GM23338 (cell line): ENCODE measurements at regions not wholly inside any gene's neighbourhood (a gene's known extent, or its start where the extent isn't known, plus 50 kb on each side); places are given as distances from the start of the nearest gene placed in this dataset.

Experiments used
- ATAC-seq: fragments of 200-7000 bp; cut with Tn5 transposase; 3 replicates; pipeline ENCODE4 v1.9.1; 2020
- DNase-seq: peaks from one replicate; pipeline ENCODE4 v3.0.0-alpha.2; 2015; ENCODE audit warnings: low spot score
- H2AFZ ChIP-seq: fragments of 200-600 bp; sonication (generic); 2 replicates; pipeline ENCODE4 v1.8.0; 2016; ENCODE audit warnings: antibody characterized with exemption, mild to moderate bottlenecking, moderate library complexity
- H3F3A ChIP-seq: fragments of 200-600 bp; sonication (generic); replicated peaks from 2 replicates; pipeline ENCODE4 v1.8.0; 2017; ENCODE audit warnings: antibody characterized with exemption, mixed run types, low read depth
- H3K27ac ChIP-seq: fragments of 200-600 bp; sonication (generic); 2 replicates; pipeline ENCODE4 v1.6.1; 2016; ENCODE audit warnings: low read depth
- H3K27me3 ChIP-seq: fragments of 200-600 bp; sonication (generic); 2 replicates; pipeline ENCODE4 v1.8.0; 2016; ENCODE audit warnings: mild to moderate bottlenecking, mixed run types, moderate library complexity; ENCODE audit not compliant: insufficient read depth
- H3K36me3 ChIP-seq: fragments of 200-600 bp; sonication (generic); 2 replicates; pipeline ENCODE4 v1.8.0; 2016; ENCODE audit warnings: mild to moderate bottlenecking; ENCODE audit not compliant: insufficient read depth
- H3K4me1 ChIP-seq: fragments of 200-600 bp; sonication (generic); 2 replicates; pipeline ENCODE4 v1.8.0; 2016; ENCODE audit warnings: mild to moderate bottlenecking, moderate library complexity; ENCODE audit not compliant: insufficient read depth
- H3K4me2 ChIP-seq: fragments of 200-600 bp; sonication (generic); 2 replicates; pipeline ENCODE4 v1.7.1; 2017; ENCODE audit warnings: mixed run types
- H3K4me3 ChIP-seq: fragments of 200-600 bp; sonication (generic); 2 replicates; pipeline ENCODE4 v1.6.1; 2016; ENCODE audit warnings: mixed run types
- H3K79me2 ChIP-seq: fragments of 200-600 bp; sonication (generic); replicated peaks from 2 replicates; pipeline ENCODE4 v1.8.0; 2017; ENCODE audit warnings: mild to moderate bottlenecking; ENCODE audit not compliant: insufficient read depth
- H3K9me2 ChIP-seq: fragments of 200-600 bp; sonication (generic); 2 replicates; pipeline ENCODE4 v1.8.0; 2017; ENCODE audit not compliant: insufficient read depth
- H4K20me1 ChIP-seq: fragments of 200-600 bp; sonication (generic); replicated peaks from 2 replicates; pipeline ENCODE4 v1.8.0; 2017; ENCODE audit warnings: mild to moderate bottlenecking; ENCODE audit not compliant: insufficient read depth
- H3K27ac Mint-ChIP-seq: 2 replicates; pipeline ENCODE4 v1.8.0; 2020; ENCODE audit warnings: inconsistent platforms, mild to moderate bottlenecking, moderate library complexity, mixed read lengths
- H3K27me3 Mint-ChIP-seq: 3 replicates; pipeline ENCODE4 v1.8.0; 2022; ENCODE audit warnings: low read depth, mild to moderate bottlenecking, moderate library complexity, mixed read lengths, inconsistent platforms; ENCODE audit not compliant: insufficient read depth, poor library complexity
- H3K36me3 Mint-ChIP-seq: 3 replicates; pipeline ENCODE4 v1.8.0; 2021; ENCODE audit warnings: low read depth, mild to moderate bottlenecking, inconsistent platforms, moderate library complexity, mixed read lengths
- H3K4me1 Mint-ChIP-seq: 3 replicates; pipeline ENCODE4 v1.8.0; 2020; ENCODE audit warnings: mild to moderate bottlenecking, inconsistent platforms, mixed read lengths
- H3K4me3 Mint-ChIP-seq: 3 replicates; pipeline ENCODE4 v1.8.0; 2021; ENCODE audit warnings: moderate library complexity, mild to moderate bottlenecking, inconsistent platforms, mixed read lengths
- H3K9me3 Mint-ChIP-seq: 3 replicates; pipeline ENCODE4 v1.8.0; 2020; ENCODE audit warnings: moderate library complexity, mild to moderate bottlenecking, inconsistent platforms, mixed read lengths
- CREB1 ChIP-seq: fragments of 250-450 bp; sonication (Bioruptor Pico); IDR thresholded peaks from 2 replicates; pipeline ENCODE4 v1.5.0; 2020; ENCODE audit warnings: low read depth, mild to moderate bottlenecking, moderate library complexity
- EZH2phosphoT487 ChIP-seq: fragments of 200-600 bp; sonication (generic); IDR thresholded peaks from one replicate; pipeline ENCODE4 v1.8.1; 2018; ENCODE audit warnings: antibody characterized with exemption; ENCODE audit not compliant: unreplicated experiment
- JUNB ChIP-seq: IDR thresholded peaks from one replicate; pipeline ENCODE4 v1.6.1; 2016; ENCODE audit warnings: antibody characterized with exemption; ENCODE audit not compliant: unreplicated experiment
- NANOG ChIP-seq: IDR thresholded peaks from 2 replicates; pipeline ENCODE4 v1.6.1; 2016; ENCODE audit warnings: antibody characterized with exemption, borderline replicate concordance
- REST ChIP-seq: IDR thresholded peaks from one replicate; pipeline ENCODE4 v1.6.1; 2018; ENCODE audit warnings: antibody characterized with exemption; ENCODE audit not compliant: unreplicated experiment
- STAT1 ChIP-seq: IDR thresholded peaks from one replicate; pipeline ENCODE4 v1.6.1; 2016; ENCODE audit warnings: antibody characterized with exemption; ENCODE audit not compliant: unreplicated experiment
- ZNF331 ChIP-seq: fragments of 250-450 bp; sonication (Bioruptor Pico); IDR thresholded peaks from 2 replicates; pipeline ENCODE4 v1.5.0; 2020; ENCODE audit warnings: low read depth, mild to moderate bottlenecking, moderate library complexity
- TF ChIP-seq, protein P1 (sequence below), 2 experiments: fragments of 200-600 bp in 1 of 2; sonication (generic) in 1 of 2; conservative IDR thresholded peaks; 2 replicates each; pipeline versions ENCODE4 v1.5.1 to v1.6.1; 2016 to 2017; ENCODE audit warnings: antibody characterized with exemption in 2 of 2, low read depth in 2 of 2, mild to moderate bottlenecking in 2 of 2, moderate library complexity in 1 of 2
- TF ChIP-seq, protein P2 (sequence below): IDR thresholded peaks from 2 replicates; pipeline ENCODE4 v1.6.1; 2016; ENCODE audit warnings: antibody characterized with exemption

DNA sequence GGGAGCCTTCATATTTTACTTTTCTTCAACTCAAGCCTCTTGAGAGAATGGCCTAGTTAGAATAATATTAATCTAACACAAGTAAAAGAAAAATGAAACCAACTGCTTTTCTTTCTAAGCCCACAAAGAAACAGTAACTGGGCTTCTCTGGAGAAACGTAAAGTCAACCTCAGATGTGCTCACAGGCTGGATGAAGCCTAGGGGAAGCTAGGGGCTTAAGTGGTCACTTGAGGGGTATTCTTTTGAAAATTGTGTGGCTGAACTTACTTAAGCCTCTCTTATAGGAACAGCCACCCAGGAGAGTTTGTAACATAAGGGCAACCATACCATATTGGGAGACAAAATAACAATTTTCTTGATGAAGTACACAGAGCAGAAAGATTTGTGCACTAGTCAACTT, 279.0 kb downstream of the SPRY1 start (continued):
- no peak for TF ChIP-seq REST

DNA sequence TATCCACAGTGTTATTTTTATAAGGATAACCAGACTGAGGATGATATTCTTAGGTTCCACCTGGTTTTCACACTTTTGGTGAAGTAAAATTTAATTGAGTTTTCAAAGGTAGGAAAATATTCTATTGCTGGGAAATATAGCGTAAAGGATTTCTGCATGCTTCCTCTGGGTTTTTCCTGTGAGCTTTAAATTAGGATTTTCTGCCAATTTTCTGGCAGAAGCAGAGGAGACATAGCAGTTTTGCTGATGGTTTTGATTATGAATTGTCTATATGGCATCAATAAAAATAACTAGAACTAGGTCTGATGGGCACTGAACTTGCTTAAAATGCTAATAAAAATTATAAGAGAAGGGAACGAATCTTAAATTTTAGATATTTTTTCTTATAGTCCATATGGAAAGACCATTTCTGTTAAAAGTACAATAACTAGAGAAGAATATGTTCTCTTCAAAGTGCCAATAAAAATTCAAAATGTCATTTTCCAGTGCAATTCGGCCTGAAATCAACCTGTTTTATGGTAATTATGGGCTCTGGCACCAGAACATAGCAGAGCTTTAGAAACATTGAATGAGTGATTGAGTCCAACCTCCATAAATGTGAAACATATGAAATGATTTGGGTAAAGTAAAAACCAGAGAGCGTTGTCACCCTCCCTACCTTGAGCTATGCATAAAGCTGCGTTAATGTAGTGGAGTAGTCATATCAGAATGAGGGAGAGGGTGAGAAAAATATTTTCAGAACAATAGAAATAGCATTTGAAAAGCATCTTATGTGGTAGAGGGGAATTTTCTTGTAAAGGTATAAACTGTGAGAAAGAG, 279.7 kb downstream of the SPRY1 start:
- H3K9me3 Mint-ChIP-seq: no peaks in the 10 kb centered on the region
- no peaks in the 10 kb centered on the region for H3K27me3 Mint-ChIP-seq
- no peaks in the 10 kb centered on the region for H3K27me3 ChIP-seq
- H3K36me3 ChIP-seq: no peaks in the 10 kb centered on the region
- no peak overlapping the region for H3K4me3 ChIP-seq
- H3K4me1 ChIP-seq: peaks cover 10% of the 10 kb centered on the region
- no peaks in the 10 kb centered on the region for H3K9me2 ChIP-seq
- peaks cover 12% of the 10 kb centered on the region for H3K4me1 Mint-ChIP-seq
- no peak for ATAC-seq
- no peak for TF ChIP-seq ZNF331 (CRISPR knock-in tag)
- TF ChIP-seq STAT1: no peak
- TF ChIP-seq EZH2phosphoT487: no peak
- TF ChIP-seq REST: no peak
- TF ChIP-seq JUNB: no peak
- no peak overlapping the region for H3K27ac Mint-ChIP-seq
- H4K20me1 ChIP-seq: no peaks in the 10 kb centered on the region
- no peak overlapping the region for H2AFZ ChIP-seq
- no peak overlapping the region for H3K4me3 Mint-ChIP-seq
- no peaks in the 10 kb centered on the region for H3K79me2 ChIP-seq
- no peak for DNase-seq
- no peaks in the 10 kb centered on the region for H3F3A ChIP-seq
- H3K4me2 ChIP-seq: no peak overlapping the region
- H3K36me3 Mint-ChIP-seq: no peaks in the 10 kb centered on the region
- H3K27ac ChIP-seq: no peak overlapping the region

GRCh38 chr4:123676890-123677229, 280.3 kb downstream of the SPRY1 start:
- Mint-ChIP-seq H3K27me3 (no peaks in the 10 kb centered on the region), H3K9me3 (no peaks in the 10 kb centered on the region), H3K27ac (no peak overlapping the region), H3K4me1 (peaks cover 12% of the 10 kb centered on the region), H3K4me3 (no peak overlapping the region), H3K36me3 (no peaks in the 10 kb centered on the region)
- H4K20me1 ChIP-seq: no peaks in the 10 kb centered on the region
- DNase-seq: peak; percentile 59
- no peak overlapping the region for H3K4me3 ChIP-seq
- no peak overlapping the region for H2AFZ ChIP-seq
- H3K79me2 ChIP-seq: no peaks in the 10 kb centered on the region
- no peaks in the 10 kb centered on the region for H3F3A ChIP-seq
- no peaks in the 10 kb centered on the region for H3K36me3 ChIP-seq
- H3K27me3 ChIP-seq: no peaks in the 10 kb centered on the region
- H3K4me1 ChIP-seq: peaks cover 10% of the 10 kb centered on the region
- no peak overlapping the region for H3K4me2 ChIP-seq
- H3K27ac ChIP-seq: no peak overlapping the region
- H3K9me2 ChIP-seq: no peaks in the 10 kb centered on the region
- ATAC-seq: peak; percentile 72
- TF ChIP-seq NANOG: no peak
- no peak for TF ChIP-seq EZH2phosphoT487
- TF ChIP-seq CREB1: no peak
- TF ChIP-seq, protein P1, sequence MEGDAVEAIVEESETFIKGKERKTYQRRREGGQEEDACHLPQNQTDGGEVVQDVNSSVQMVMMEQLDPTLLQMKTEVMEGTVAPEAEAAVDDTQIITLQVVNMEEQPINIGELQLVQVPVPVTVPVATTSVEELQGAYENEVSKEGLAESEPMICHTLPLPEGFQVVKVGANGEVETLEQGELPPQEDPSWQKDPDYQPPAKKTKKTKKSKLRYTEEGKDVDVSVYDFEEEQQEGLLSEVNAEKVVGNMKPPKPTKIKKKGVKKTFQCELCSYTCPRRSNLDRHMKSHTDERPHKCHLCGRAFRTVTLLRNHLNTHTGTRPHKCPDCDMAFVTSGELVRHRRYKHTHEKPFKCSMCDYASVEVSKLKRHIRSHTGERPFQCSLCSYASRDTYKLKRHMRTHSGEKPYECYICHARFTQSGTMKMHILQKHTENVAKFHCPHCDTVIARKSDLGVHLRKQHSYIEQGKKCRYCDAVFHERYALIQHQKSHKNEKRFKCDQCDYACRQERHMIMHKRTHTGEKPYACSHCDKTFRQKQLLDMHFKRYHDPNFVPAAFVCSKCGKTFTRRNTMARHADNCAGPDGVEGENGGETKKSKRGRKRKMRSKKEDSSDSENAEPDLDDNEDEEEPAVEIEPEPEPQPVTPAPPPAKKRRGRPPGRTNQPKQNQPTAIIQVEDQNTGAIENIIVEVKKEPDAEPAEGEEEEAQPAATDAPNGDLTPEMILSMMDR (conservative IDR thresholded peaks at IDR 0.05; ENCODE audit: low read depth in 2 of 2): no peak
- TF ChIP-seq STAT1: no peak
- TF ChIP-seq, protein P2, sequence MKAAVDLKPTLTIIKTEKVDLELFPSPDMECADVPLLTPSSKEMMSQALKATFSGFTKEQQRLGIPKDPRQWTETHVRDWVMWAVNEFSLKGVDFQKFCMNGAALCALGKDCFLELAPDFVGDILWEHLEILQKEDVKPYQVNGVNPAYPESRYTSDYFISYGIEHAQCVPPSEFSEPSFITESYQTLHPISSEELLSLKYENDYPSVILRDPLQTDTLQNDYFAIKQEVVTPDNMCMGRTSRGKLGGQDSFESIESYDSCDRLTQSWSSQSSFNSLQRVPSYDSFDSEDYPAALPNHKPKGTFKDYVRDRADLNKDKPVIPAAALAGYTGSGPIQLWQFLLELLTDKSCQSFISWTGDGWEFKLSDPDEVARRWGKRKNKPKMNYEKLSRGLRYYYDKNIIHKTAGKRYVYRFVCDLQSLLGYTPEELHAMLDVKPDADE: no peak
